AG09309 (cell line): ENCODE measurements at regions not wholly inside any gene's neighbourhood (a gene's known extent, or its start where the extent isn't known, plus 50 kb on each side); places are given as distances from the start of the nearest gene placed in this dataset.

Source experiments
- DNase-seq: peaks from one replicate; pipeline ENCODE4 v3.0.0-alpha.2; 2010; ENCODE audit warnings: low read depth
- H3K4me3 ChIP-seq: 2 replicates; pipeline ENCODE4 v1.5.1; 2011; ENCODE audit warnings: mild to moderate bottlenecking, low read depth, low read length, moderate library complexity; ENCODE audit not compliant: control insufficient read depth
- TF ChIP-seq, protein P1 (sequence below): IDR thresholded peaks from 2 replicates; pipeline ENCODE4 v1.5.1; 2011; ENCODE audit warnings: mild to moderate bottlenecking, low read depth, low read length, inconsistent platforms; ENCODE audit not compliant: insufficient read depth, control insufficient read depth; ENCODE audit errors: missing control alignments

GRCh38 chrX:18065956-18066355 is 154.7 kb downstream of the BEND2 start:
- TF ChIP-seq, protein P1, sequence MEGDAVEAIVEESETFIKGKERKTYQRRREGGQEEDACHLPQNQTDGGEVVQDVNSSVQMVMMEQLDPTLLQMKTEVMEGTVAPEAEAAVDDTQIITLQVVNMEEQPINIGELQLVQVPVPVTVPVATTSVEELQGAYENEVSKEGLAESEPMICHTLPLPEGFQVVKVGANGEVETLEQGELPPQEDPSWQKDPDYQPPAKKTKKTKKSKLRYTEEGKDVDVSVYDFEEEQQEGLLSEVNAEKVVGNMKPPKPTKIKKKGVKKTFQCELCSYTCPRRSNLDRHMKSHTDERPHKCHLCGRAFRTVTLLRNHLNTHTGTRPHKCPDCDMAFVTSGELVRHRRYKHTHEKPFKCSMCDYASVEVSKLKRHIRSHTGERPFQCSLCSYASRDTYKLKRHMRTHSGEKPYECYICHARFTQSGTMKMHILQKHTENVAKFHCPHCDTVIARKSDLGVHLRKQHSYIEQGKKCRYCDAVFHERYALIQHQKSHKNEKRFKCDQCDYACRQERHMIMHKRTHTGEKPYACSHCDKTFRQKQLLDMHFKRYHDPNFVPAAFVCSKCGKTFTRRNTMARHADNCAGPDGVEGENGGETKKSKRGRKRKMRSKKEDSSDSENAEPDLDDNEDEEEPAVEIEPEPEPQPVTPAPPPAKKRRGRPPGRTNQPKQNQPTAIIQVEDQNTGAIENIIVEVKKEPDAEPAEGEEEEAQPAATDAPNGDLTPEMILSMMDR: no peak
- DNase-seq: no peak
- H3K4me3 ChIP-seq: no peak overlapping the region

GRCh38 chrX:18051690-18052089 is 169.0 kb downstream of the BEND2 start:
- TF ChIP-seq, protein P1: no peak
- no peak for DNase-seq
- H3K4me3 ChIP-seq: no peak overlapping the region

DNA sequence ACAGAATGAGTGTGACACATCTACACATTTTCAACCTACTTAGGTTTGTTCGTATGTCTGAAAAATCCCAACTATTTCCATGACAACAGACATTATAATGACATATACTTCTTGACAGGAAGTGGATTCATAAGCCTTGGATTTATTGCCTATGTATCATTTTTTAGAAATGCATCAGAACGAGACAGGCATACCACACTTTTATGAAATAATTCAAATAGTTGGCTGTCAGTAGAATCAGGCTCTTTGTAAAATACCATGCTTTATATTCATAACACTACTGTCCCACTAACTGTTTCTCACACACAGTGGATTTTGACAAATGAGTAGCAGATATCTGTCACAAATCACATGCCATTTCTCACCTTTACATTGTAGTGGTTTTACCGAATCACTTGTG is 173.2 kb downstream of the BEND2 start:
- DNase-seq: no peak
- H3K4me3 ChIP-seq: no peak overlapping the region
- TF ChIP-seq, protein P1: no peak

GRCh38 chrX:18045436-18045835 is 175.2 kb downstream of the BEND2 start:
- no peak overlapping the region for H3K4me3 ChIP-seq
- TF ChIP-seq, protein P1: no peak
- no peak for DNase-seq

DNA sequence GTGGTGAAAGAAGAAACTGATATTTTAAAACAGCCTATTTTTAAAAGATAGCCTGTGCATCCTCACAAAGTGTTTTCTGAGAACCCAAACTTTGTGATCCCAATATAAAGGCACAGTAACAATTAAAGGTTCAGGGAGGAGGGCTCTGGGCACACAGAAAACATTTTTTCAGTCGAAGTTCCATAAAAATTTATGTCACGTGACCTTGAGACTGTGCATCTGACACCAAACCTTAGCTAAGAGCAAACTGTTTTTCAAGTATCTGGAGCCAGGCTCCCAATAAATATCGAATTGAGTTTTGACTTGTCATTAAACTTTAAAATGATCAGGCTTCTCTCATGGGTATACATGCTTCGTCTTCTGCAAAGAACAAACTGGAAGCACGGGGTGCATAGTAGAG is 177.9 kb downstream of the BEND2 start:
- TF ChIP-seq, protein P1: no peak
- no peak overlapping the region for H3K4me3 ChIP-seq
- no peak for DNase-seq

- TF ChIP-seq, protein P1: no peak
- DNase-seq: no peak
- no peak overlapping the region for H3K4me3 ChIP-seq
Observed at GRCh38 chrX:18041656-18042055, 179.0 kb downstream of the BEND2 start.

DNA sequence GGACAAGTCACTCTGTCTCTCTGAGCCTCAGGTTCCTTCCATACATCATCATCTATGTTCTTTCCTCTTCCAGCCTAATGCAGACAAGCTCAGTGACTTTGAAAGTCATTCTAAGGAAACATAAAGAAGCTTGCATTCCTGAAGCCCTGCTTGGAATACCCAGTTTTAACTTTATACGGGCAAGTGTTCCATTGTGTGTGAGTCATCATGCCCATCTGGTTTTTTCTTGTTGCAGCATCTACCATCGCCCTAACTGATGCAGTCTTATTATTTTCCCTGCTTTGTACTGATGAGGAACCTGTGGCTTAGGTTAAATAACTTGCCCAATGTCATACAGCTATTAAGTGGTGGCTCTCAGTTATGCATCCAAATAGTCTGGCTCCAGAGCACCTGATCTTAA is 177.9 kb upstream of the RAI2 start:
- DNase-seq: no peak
- TF ChIP-seq, protein P1: no peak
- no peak overlapping the region for H3K4me3 ChIP-seq
